Progenitor cell of endocrine pancreas (in vitro differentiated cells): ENCODE measurements at regions not wholly inside any gene's neighbourhood (a gene's known extent, or its start where the extent isn't known, plus 50 kb on each side); places are given as distances from the start of the nearest gene placed in this dataset.

Experiments
- DNase-seq: peaks from one replicate; pipeline ENCODE4 v3.0.0; 2021; ENCODE audit warnings: low spot score; ENCODE audit not compliant: unreplicated experiment
- H3K27ac Mint-ChIP-seq: 2 replicates; pipeline ENCODE4 v1.8.0; 2021; ENCODE audit warnings: mild to moderate bottlenecking, moderate library complexity, mixed read lengths
- H3K27me3 Mint-ChIP-seq: 2 replicates; pipeline ENCODE4 v1.8.0; 2021; ENCODE audit warnings: mixed read lengths
- H3K36me3 Mint-ChIP-seq: 2 replicates; pipeline ENCODE4 v1.8.0; 2022; ENCODE audit warnings: mixed read lengths; ENCODE audit not compliant: insufficient read depth
- H3K4me1 Mint-ChIP-seq: 2 replicates; pipeline ENCODE4 v1.8.0; 2021; ENCODE audit warnings: low read depth, mixed read lengths
- H3K4me3 Mint-ChIP-seq: 2 replicates; pipeline ENCODE4 v1.8.0; 2021; ENCODE audit warnings: low read depth, mild to moderate bottlenecking, moderate library complexity, mixed read lengths
- H3K9me3 Mint-ChIP-seq: 2 replicates; pipeline ENCODE4 v1.8.0; 2021; ENCODE audit warnings: low read depth, mixed read lengths
- TF ChIP-seq, protein P1 (sequence below): fragments of 200-600 bp; sonication (generic); IDR thresholded peaks from one replicate; pipeline ENCODE4 v1.5.0; 2021; ENCODE audit warnings: antibody characterized with exemption, mild to moderate bottlenecking; ENCODE audit not compliant: unreplicated experiment

DNA sequence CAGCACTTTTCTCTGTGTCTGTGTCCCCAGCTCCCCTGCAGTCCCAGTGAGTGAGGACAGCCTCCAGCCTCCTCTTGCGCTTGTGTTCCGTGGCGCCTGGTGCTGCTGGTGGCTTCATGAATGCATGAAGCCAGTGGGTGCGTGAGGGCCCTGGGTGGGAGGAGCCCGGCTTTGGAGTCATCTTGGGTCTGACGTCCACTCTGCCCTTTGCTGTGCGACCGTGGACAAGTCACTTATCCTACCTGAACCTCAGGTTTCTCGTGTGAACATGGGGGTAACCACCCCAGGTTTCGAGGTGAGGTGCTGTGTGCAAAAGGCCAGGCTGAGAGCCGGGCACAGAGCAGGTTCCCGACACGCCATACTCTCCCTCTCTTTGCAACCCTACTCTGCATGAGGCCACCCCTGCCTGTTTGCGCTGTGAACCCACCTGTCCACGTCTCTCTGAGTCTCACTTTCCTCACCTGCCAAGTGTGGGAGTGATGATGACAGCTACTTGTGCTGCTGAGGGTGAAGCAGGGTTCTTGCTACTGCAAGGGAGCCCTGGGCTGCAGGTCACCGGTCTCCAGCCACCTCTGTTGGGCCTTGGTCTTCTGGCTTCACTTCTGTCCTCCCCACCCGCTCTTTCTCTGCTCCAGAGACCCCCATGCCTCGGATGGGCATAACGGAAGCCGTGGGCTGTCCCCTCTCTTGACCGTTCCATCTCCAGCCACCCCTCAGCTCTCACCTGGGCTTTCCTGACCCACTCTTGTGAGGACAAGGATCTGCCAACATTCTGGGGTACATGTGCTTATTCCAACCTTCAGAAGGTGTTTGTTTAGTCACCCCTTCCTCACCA, 537.6 kb downstream of the TBC1D22A start:
- Mint-ChIP-seq H3K27me3 (no peaks in the 10 kb centered on the region), H3K4me3 (no peak overlapping the region), H3K36me3 (peaks cover 5% of the 10 kb centered on the region), H3K9me3 (peaks cover 40% of the 10 kb centered on the region), H3K27ac (no peak overlapping the region), H3K4me1 (no peaks in the 10 kb centered on the region)
- TF ChIP-seq, protein P1, sequence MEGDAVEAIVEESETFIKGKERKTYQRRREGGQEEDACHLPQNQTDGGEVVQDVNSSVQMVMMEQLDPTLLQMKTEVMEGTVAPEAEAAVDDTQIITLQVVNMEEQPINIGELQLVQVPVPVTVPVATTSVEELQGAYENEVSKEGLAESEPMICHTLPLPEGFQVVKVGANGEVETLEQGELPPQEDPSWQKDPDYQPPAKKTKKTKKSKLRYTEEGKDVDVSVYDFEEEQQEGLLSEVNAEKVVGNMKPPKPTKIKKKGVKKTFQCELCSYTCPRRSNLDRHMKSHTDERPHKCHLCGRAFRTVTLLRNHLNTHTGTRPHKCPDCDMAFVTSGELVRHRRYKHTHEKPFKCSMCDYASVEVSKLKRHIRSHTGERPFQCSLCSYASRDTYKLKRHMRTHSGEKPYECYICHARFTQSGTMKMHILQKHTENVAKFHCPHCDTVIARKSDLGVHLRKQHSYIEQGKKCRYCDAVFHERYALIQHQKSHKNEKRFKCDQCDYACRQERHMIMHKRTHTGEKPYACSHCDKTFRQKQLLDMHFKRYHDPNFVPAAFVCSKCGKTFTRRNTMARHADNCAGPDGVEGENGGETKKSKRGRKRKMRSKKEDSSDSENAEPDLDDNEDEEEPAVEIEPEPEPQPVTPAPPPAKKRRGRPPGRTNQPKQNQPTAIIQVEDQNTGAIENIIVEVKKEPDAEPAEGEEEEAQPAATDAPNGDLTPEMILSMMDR, result no peak
- no peak for DNase-seq

DNA sequence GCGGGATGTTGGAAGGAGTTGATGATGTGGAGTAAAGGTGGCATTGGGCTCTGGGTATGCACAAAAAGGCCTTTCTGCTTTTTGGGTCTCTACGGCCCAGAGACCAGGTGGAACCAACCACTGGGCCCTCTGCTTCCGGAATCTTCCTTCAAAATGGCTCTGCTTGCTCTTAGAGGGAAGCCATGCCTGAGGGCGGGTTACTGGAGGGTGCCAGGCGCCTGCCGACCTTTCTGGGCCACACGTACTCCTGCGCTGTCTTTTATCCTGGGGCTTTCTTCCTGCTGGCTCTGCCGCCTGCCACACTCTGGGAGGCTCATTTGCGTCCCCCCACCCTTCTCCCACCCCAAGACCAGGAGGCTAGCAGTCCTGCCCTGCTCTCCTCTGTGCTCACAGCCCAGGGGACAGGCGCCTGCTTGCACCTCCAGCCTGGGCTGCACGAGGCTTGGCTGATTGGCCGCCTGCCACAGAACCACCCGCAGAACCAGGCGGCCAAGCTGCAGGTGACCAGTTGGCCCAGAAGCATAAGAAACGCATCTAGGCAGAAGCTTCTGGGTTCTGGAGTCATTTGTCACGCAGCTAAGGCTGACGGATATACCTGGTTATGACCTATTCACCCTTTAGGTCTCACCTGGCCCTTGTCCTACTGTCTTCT, 536.9 kb downstream of the TBC1D22A start:
- Mint-ChIP-seq H3K9me3 (peaks cover 43% of the 10 kb centered on the region), H3K4me1 (no peaks in the 10 kb centered on the region), H3K27ac (no peak overlapping the region), H3K4me3 (no peak overlapping the region), H3K27me3 (no peaks in the 10 kb centered on the region), H3K36me3 (peaks cover 4% of the 10 kb centered on the region)
- TF ChIP-seq, protein P1, result no peak
- DNase-seq, result no peak

DNA sequence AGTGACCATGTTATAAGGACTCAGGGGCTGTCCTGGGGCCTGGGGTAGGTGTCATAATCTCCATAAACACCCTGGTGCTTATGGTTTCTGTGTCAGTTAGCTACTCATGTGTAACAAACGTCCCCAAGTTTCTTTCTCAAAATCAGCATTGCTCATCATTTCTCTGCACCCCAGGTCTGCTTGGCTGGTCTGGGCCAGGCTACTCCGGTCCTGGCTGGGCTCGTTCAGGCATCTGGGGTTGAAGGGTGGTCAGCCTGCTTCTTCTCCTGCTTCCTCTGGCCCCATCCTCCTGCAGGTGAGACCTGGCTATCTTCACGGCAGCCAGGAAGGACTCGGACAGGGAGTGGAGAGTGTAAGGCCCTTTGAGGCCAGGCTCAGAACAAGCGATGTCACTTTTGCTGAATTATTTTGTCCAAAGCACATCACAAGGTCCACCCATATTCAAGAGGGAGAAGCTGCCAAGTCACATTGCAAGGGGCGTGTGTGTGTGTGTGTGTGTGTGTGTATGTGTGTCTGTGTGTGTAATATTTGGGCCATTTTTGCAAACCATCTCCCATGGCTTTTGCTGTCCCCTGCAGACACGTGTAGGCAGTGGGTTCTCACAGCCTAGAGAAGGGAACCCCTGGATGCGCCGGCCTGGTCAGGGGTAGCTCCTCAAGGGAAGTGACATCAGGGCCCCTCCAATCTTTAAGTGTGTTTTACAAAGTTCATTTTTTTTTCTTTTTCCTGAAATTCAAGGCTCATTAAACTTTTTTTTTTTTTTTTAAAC, 535.8 kb downstream of the TBC1D22A start:
- no peak for DNase-seq
- H3K27ac Mint-ChIP-seq, result no peak overlapping the region
- peaks cover 4% of the 10 kb centered on the region for H3K36me3 Mint-ChIP-seq
- H3K27me3 Mint-ChIP-seq, result no peaks in the 10 kb centered on the region
- H3K4me1 Mint-ChIP-seq, result no peaks in the 10 kb centered on the region
- TF ChIP-seq, protein P1, result no peak
- peaks cover 53% of the 10 kb centered on the region for H3K9me3 Mint-ChIP-seq
- no peak overlapping the region for H3K4me3 Mint-ChIP-seq

DNA sequence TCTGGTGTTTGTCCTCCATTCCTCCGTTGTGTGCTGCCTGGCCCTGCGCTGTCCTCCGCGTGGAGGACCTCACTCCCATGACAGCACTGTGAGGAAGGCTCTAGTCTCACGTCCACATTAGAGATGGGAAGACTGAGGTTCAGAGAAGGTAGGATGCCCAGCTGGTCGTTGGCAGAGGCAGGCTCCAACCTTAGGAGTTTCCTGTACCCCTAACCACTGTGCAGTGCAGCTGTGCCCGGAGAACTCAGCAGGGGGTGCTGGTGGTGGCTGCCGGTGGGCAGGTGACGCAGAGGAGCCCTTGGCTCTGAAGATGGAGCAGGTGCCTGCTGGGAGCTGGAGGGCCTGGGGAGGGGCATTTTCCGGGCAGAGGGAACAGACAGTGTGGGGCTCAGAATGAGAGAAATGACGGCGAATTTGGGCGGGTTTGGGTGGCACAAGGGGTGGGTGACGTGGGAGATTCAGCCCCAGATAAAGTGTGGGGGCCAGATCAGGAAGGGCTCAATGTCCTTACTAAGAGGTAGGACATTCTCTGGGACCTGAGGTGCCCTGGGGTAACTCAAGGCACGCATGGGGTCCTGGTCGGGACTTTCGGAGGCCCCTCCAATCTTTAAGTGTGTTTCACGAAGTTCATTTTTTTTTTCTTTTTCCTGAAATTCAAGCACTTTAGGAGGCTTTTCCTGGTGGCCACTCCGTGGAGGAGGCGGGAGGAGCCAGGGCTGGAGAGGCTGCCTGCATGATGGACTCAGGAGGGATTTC, 535.0 kb downstream of the TBC1D22A start:
- no peaks in the 10 kb centered on the region for H3K27me3 Mint-ChIP-seq
- H3K4me1 Mint-ChIP-seq, result no peaks in the 10 kb centered on the region
- peaks cover 4% of the 10 kb centered on the region for H3K36me3 Mint-ChIP-seq
- no peak overlapping the region for H3K4me3 Mint-ChIP-seq
- DNase-seq, result no peak
- H3K27ac Mint-ChIP-seq, result no peak overlapping the region
- TF ChIP-seq, protein P1, result no peak
- H3K9me3 Mint-ChIP-seq, result peaks cover 56% of the 10 kb centered on the region
